H9 (cell line): ENCODE measurements at regions not wholly inside any gene's neighbourhood (a gene's known extent, or its start where the extent isn't known, plus 50 kb on each side); places are given as distances from the start of the nearest gene placed in this dataset.

Experiments used
- DNase-seq: peaks from one replicate; pipeline ENCODE4 v3.0.0-alpha.2; 2017
- H2AFZ ChIP-seq: one replicate; pipeline ENCODE4 v1.6.1; 2013; ENCODE audit warnings: mild to moderate bottlenecking, low read length, control low read depth, moderate library complexity
- H2AK5ac ChIP-seq: 2 replicates; pipeline ENCODE4 v1.6.1; 2013; ENCODE audit warnings: low read length, control low read depth, mixed read lengths; ENCODE audit not compliant: insufficient read length
- H2BK120ac ChIP-seq: one replicate; pipeline ENCODE4 v1.6.1; 2013; ENCODE audit warnings: low read depth, mild to moderate bottlenecking, low read length, control low read depth, inconsistent platforms; ENCODE audit not compliant: poor library complexity, severe bottlenecking
- H2BK12ac ChIP-seq: 2 replicates; pipeline ENCODE4 v1.6.1; 2013; ENCODE audit warnings: low read length, control low read depth, mixed read lengths, low read depth; ENCODE audit not compliant: insufficient read length
- H2BK15ac ChIP-seq: 2 replicates; pipeline ENCODE4 v1.6.1; 2013; ENCODE audit warnings: low read depth, low read length, control low read depth
- H2BK20ac ChIP-seq: one replicate; pipeline ENCODE4 v1.6.1; 2013; ENCODE audit warnings: low read depth, mild to moderate bottlenecking, low read length, control low read depth, inconsistent platforms; ENCODE audit not compliant: poor library complexity, severe bottlenecking
- H2BK5ac ChIP-seq: 2 replicates; pipeline ENCODE4 v1.6.1; 2013; ENCODE audit warnings: low read length, control low read depth, mixed read lengths; ENCODE audit not compliant: insufficient read length
- H3K14ac ChIP-seq: 2 replicates; pipeline ENCODE4 v1.6.1; 2013; ENCODE audit warnings: low read length, control low read depth; ENCODE audit not compliant: insufficient read depth
- H3K18ac ChIP-seq: 2 replicates; pipeline ENCODE4 v1.6.1; 2013; ENCODE audit warnings: low read depth, mild to moderate bottlenecking, mixed read lengths, low read length, control low read depth; ENCODE audit not compliant: insufficient read length
- H3K23ac ChIP-seq: 2 replicates; pipeline ENCODE4 v1.6.1; 2013; ENCODE audit warnings: low read length, control low read depth, mixed read lengths, low read depth; ENCODE audit not compliant: insufficient read length
- H3K23me2 ChIP-seq: 2 replicates; pipeline ENCODE4 v1.6.1; 2013; ENCODE audit warnings: low read depth, mild to moderate bottlenecking, mixed read lengths, low read length, control low read depth; ENCODE audit not compliant: insufficient read length, poor library complexity, severe bottlenecking
- H3K27ac ChIP-seq: 2 replicates; pipeline ENCODE4 v1.5.1; 2013; ENCODE audit warnings: low read length, control low read depth, mixed read lengths, low read depth; ENCODE audit not compliant: insufficient read length
- H3K27me3 ChIP-seq: 2 replicates; pipeline ENCODE4 v1.6.1; 2013; ENCODE audit warnings: low read length, control low read depth, inconsistent platforms; ENCODE audit not compliant: insufficient read depth
- H3K4ac ChIP-seq: 2 replicates; pipeline ENCODE4 v1.6.1; 2013; ENCODE audit warnings: low read depth, mild to moderate bottlenecking, control low read depth, inconsistent platforms, low read length, moderate library complexity
- H3K4me1 ChIP-seq: 2 replicates; pipeline ENCODE4 v1.6.1; 2013; ENCODE audit warnings: low read length, control low read depth, inconsistent platforms; ENCODE audit not compliant: insufficient read depth
- H3K4me2 ChIP-seq: 2 replicates; pipeline ENCODE4 v1.6.1; 2013; ENCODE audit warnings: low read length, control low read depth, mixed read lengths; ENCODE audit not compliant: insufficient read length, insufficient read depth
- H3K56ac ChIP-seq: 2 replicates; pipeline ENCODE4 v1.6.1; 2013; ENCODE audit warnings: low read depth, mild to moderate bottlenecking, mixed read lengths, low read length, control low read depth; ENCODE audit not compliant: insufficient read length
- H3K79me1 ChIP-seq: 2 replicates; pipeline ENCODE4 v1.6.1; 2013; ENCODE audit warnings: low read depth, mild to moderate bottlenecking, moderate library complexity, low read length, control low read depth, inconsistent platforms; ENCODE audit not compliant: insufficient read depth, poor library complexity, severe bottlenecking
- H3K79me2 ChIP-seq: 2 replicates; pipeline ENCODE4 v1.6.1; 2013; ENCODE audit warnings: low read length, control low read depth, inconsistent platforms; ENCODE audit not compliant: insufficient read depth
- H3K9ac ChIP-seq: 2 replicates; pipeline ENCODE4 v1.6.1; 2013; ENCODE audit warnings: low read length, control low read depth, mixed read lengths; ENCODE audit not compliant: insufficient read length; ENCODE audit errors: extremely low read depth
- H3K9me3 ChIP-seq: one replicate; pipeline ENCODE4 v1.6.1; 2013; ENCODE audit warnings: low read depth, low read length, inconsistent platforms; ENCODE audit not compliant: control insufficient read depth
- H3T11ph ChIP-seq: one replicate; pipeline ENCODE4 v1.6.1; 2013; ENCODE audit warnings: mild to moderate bottlenecking, low read length, control low read depth, inconsistent platforms
- H4K20me1 ChIP-seq: one replicate; pipeline ENCODE4 v1.6.1; 2013; ENCODE audit not compliant: control insufficient read depth, insufficient read length, insufficient read depth
- H4K5ac ChIP-seq: 2 replicates; pipeline ENCODE4 v1.6.1; 2013; ENCODE audit warnings: low read depth, mild to moderate bottlenecking, mixed read lengths, low read length, control low read depth; ENCODE audit not compliant: insufficient read length
- H4K8ac ChIP-seq: replicated peaks from 2 replicates; pipeline ENCODE4 v1.6.1; 2013; ENCODE audit warnings: low read length, control low read depth, mixed read lengths, low read depth; ENCODE audit not compliant: insufficient read length
- H4K91ac ChIP-seq: 2 replicates; pipeline ENCODE4 v1.6.1; 2013; ENCODE audit warnings: low read depth, mild to moderate bottlenecking, moderate library complexity, mixed read lengths, low read length, control low read depth; ENCODE audit not compliant: insufficient read length
- H3K27ac Mint-ChIP-seq, 3 experiments: 2 replicates in 2 of 3; 3 replicates in 1 of 3; pipeline ENCODE4 v1.8.0; 2020 to 2021; ENCODE audit warnings: mixed read lengths in 3 of 3, mild to moderate bottlenecking in 1 of 3, moderate library complexity in 1 of 3
- H3K27me3 Mint-ChIP-seq: 2 replicates; pipeline ENCODE4 v1.8.0; 2021; ENCODE audit warnings: low read depth, mild to moderate bottlenecking, moderate library complexity, mixed read lengths
- H3K36me3 Mint-ChIP-seq, 3 experiments: 2 replicates in 2 of 3; 3 replicates in 1 of 3; pipeline ENCODE4 v1.8.0; 2020 to 2021; ENCODE audit warnings: low read depth in 3 of 3, mixed read lengths in 3 of 3; ENCODE audit not compliant: insufficient read depth in 1 of 3
- H3K4me1 Mint-ChIP-seq, 2 experiments: 2 replicates each; pipeline ENCODE4 v1.8.0; 2020; ENCODE audit warnings: mixed read lengths in 2 of 2
- H3K4me3 Mint-ChIP-seq, 2 experiments: 2 replicates in 1 of 2; 3 replicates in 1 of 2; pipeline ENCODE4 v1.8.0; 2020 to 2021; ENCODE audit warnings: mild to moderate bottlenecking in 2 of 2, mixed read lengths in 2 of 2, moderate library complexity in 1 of 2
- H3K9me3 Mint-ChIP-seq, 2 experiments: 2 replicates in 1 of 2; 3 replicates in 1 of 2; pipeline ENCODE4 v1.8.0; 2020; ENCODE audit warnings: mild to moderate bottlenecking in 2 of 2, mixed read lengths in 2 of 2, moderate library complexity in 1 of 2
- WGBS: extraction: QIAGEN DNeasy Blood & Tissue Kit; methylation state at CpG from one replicate; pipeline ENCODE4 v1.1.7; 2013; ENCODE audit warnings: missing lambda C conversion rate, low lambda C conversion rate, mixed read lengths; ENCODE audit not compliant: insufficient read length; ENCODE audit errors: extremely low coverage; 5-methylcytosine and 5-hydroxymethylcytosine counted together
- TF ChIP-seq, protein P1 (sequence below): fragments of 200-600 bp; sonication (generic); conservative IDR thresholded peaks from 3 replicates; pipeline ENCODE4 v1.8.0; 2021; ENCODE audit warnings: antibody characterized with exemption, mild to moderate bottlenecking

DNA sequence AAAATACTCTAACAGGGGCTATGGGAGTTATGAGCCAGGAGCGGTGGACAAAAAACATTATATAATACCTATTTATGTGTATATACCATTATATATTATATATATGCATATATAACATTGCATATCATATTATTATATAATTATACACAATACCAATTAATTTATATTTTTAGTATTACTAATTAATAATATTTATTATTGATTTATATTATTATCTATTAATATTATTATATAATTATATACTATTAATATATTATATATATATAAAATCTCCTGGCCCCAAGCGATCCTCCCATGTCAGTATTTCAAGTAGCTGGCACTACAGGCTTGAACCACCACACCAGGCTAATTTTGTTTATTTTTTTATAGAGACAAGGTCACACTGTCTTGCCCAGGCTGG lies 73.8 kb upstream of the JADE1 start:
- H3K27me3 Mint-ChIP-seq: no peaks in the 10 kb centered on the region; the same call in 1 of the 2 replicates
- Histone ChIP-seq H3K27ac (no peak overlapping the region), H4K5ac (no peak overlapping the region), H3K23ac (no peak overlapping the region), H2BK120ac (no peak overlapping the region), H3T11ph (no peak overlapping the region), H3K79me1 (no peaks in the 10 kb centered on the region), H4K20me1 (no peaks in the 10 kb centered on the region), H3K9me3 (no peaks in the 10 kb centered on the region), H3K4me1 (peaks cover 8% of the 10 kb centered on the region; the same call in 1 of the 2 replicates), H3K4ac (no peak overlapping the region), H3K79me2 (no peaks in the 10 kb centered on the region), H3K14ac (no peak overlapping the region), H3K4me2 (no peak overlapping the region), H3K27me3 (no peaks in the 10 kb centered on the region), H2AFZ (no peak overlapping the region), H4K91ac (no peak overlapping the region), H2BK12ac (no peak overlapping the region), H2BK5ac (no peak overlapping the region), H3K56ac (no peak overlapping the region), H4K8ac (no peak overlapping the region), H2BK15ac (no peak overlapping the region), H3K18ac (no peak overlapping the region), H2AK5ac (no peak overlapping the region), H2BK20ac (no peak overlapping the region), H3K9ac (no peak overlapping the region), H3K23me2 (no peaks in the 10 kb centered on the region)
- H3K4me3 Mint-ChIP-seq: no peak overlapping the region
- no CpG with 5 or more reads among the region's 2 CpGs for WGBS
- no peak for DNase-seq
- no peak overlapping the region for H3K27ac Mint-ChIP-seq
- peaks cover 0 to 3% (median 2%) of the 10 kb centered on the region in 3 experiments; a peak in 2 of 7 replicates for H3K36me3 Mint-ChIP-seq
- H3K4me1 Mint-ChIP-seq: peaks cover 12 to 24% of the 10 kb centered on the region in 2 experiments
- no peaks in the 10 kb centered on the region for H3K9me3 Mint-ChIP-seq
- TF ChIP-seq, protein P1, sequence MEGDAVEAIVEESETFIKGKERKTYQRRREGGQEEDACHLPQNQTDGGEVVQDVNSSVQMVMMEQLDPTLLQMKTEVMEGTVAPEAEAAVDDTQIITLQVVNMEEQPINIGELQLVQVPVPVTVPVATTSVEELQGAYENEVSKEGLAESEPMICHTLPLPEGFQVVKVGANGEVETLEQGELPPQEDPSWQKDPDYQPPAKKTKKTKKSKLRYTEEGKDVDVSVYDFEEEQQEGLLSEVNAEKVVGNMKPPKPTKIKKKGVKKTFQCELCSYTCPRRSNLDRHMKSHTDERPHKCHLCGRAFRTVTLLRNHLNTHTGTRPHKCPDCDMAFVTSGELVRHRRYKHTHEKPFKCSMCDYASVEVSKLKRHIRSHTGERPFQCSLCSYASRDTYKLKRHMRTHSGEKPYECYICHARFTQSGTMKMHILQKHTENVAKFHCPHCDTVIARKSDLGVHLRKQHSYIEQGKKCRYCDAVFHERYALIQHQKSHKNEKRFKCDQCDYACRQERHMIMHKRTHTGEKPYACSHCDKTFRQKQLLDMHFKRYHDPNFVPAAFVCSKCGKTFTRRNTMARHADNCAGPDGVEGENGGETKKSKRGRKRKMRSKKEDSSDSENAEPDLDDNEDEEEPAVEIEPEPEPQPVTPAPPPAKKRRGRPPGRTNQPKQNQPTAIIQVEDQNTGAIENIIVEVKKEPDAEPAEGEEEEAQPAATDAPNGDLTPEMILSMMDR: no peak
